Endothelial cell of umbilical vein (primary cell): ENCODE measurements at regions not wholly inside any gene's neighbourhood (a gene's known extent, or its start where the extent isn't known, plus 50 kb on each side); places are given as distances from the start of the nearest gene placed in this dataset.

Experiments used
- CTCF ChIP-seq, 2 donors: IDR thresholded peaks; 1 replicate in 1 of 2; 2 replicates in 1 of 2; pipeline ENCODE4 v1.5.1; 2011; ENCODE audit warnings: low read length in 2 of 2, mild to moderate bottlenecking in 2 of 2, moderate library complexity in 2 of 2, control low read depth in 1 of 2, inconsistent platforms in 1 of 2, low read depth in 1 of 2; ENCODE audit not compliant: insufficient read depth in 1 of 2; ENCODE audit errors: extremely low read depth in 1 of 2
- EZH2 ChIP-seq: IDR thresholded peaks from 2 replicates; pipeline ENCODE4 v1.6.1; 2012; ENCODE audit warnings: borderline replicate concordance, low read depth, mild to moderate bottlenecking, moderate library complexity, low read length, inconsistent platforms; ENCODE audit not compliant: severe bottlenecking
- GATA2 ChIP-seq: IDR thresholded peaks from 2 replicates; pipeline ENCODE4 v1.7.0; 2011; ENCODE audit warnings: low read depth, mild to moderate bottlenecking, moderate library complexity, mixed read lengths, low read length; ENCODE audit not compliant: insufficient read length, insufficient read depth
- JUN ChIP-seq: IDR thresholded peaks from 2 replicates; pipeline ENCODE4 v1.6.1; 2011; ENCODE audit warnings: borderline replicate concordance, low read depth; ENCODE audit not compliant: insufficient read length, insufficient read depth
- MAX ChIP-seq: IDR thresholded peaks from 2 replicates; pipeline ENCODE4 v1.6.1; 2011; ENCODE audit not compliant: insufficient read depth, insufficient read length
- POLR2A ChIP-seq: IDR thresholded peaks from 2 replicates; pipeline ENCODE4 v1.6.1; 2012; ENCODE audit warnings: low read depth, mild to moderate bottlenecking, control low read depth, low read length
- POLR2AphosphoS5 ChIP-seq: IDR thresholded peaks from 2 replicates; pipeline ENCODE4 v1.6.1; 2012; ENCODE audit warnings: low read depth, mild to moderate bottlenecking, control low read depth, low read length, moderate library complexity; ENCODE audit not compliant: insufficient read depth

- TF ChIP-seq CTCF (IDR thresholded peaks at IDR 0.05; ENCODE audit: extremely low read depth in 1 of 2, insufficient read depth in 1 of 2, low read depth in 1 of 2, low read length in 2 of 2) (no peak), POLR2A (no peak), MAX (no peak), POLR2AphosphoS5 (no peak), EZH2 (no peak), JUN (no peak), GATA2 (no peak)
Measured at GRCh38 chr14:39682582-39682981, 250.3 kb upstream of the FBXO33 start.
